Vagina (tissue), 2 donors: ENCODE measurements at regions not wholly inside any gene's neighbourhood (a gene's known extent, or its start where the extent isn't known, plus 50 kb on each side); places are given as distances from the start of the nearest gene placed in this dataset.

Experiments used
- DNase-seq, 2 donors: peaks; one replicate each; pipeline ENCODE4 v3.0.0-alpha.2; 2017; ENCODE audit errors: extremely low spot score in 2 of 2
- H3K27ac ChIP-seq: fragments of 200-600 bp; sonication (generic); one replicate; pipeline ENCODE4 v1.5.1; 2019
- H3K27me3 ChIP-seq: fragments of 200-600 bp; sonication (generic); one replicate; pipeline ENCODE4 v1.5.1; 2019
- H3K36me3 ChIP-seq, 2 donors: fragments of 200-600 bp; sonication (generic); one replicate each; pipeline ENCODE4 v1.5.1; 2017 to 2019
- H3K4me1 ChIP-seq: fragments of 200-600 bp; sonication (generic); one replicate; pipeline ENCODE4 v1.5.1; 2019
- H3K4me3 ChIP-seq, 2 donors: fragments of 200-600 bp; sonication (generic); 1 replicate in 1 of 2; 2 replicates in 1 of 2; pipeline ENCODE4 v1.5.1; 2016 to 2019
- H3K9me3 ChIP-seq: fragments of 200-600 bp; sonication (generic); one replicate; pipeline ENCODE4 v1.5.1; 2019
- POLR2A ChIP-seq, 2 donors: fragments of 450-650 bp; IDR thresholded peaks; one replicate each; pipeline ENCODE4 v1.6.1; 2017; ENCODE audit warnings: antibody characterized with exemption in 2 of 2, mild to moderate bottlenecking in 2 of 2, moderate library complexity in 2 of 2
- POLR2AphosphoS5 ChIP-seq, 2 donors: sonication (generic); formaldehyde crosslinking; IDR thresholded peaks; one replicate each; pipeline ENCODE4 v1.9.0; 2017; ENCODE audit warnings: antibody characterized with exemption in 2 of 2, mild to moderate bottlenecking in 2 of 2, low read depth in 1 of 2; ENCODE audit not compliant: insufficient read depth in 1 of 2
- intact Hi-C: fragments of 100-400 bp; cut with DNase I; formaldehyde crosslinking; loops from one replicate; pipeline ENCODE4 v1.15.1; 2023
- TF ChIP-seq, protein P1 (sequence below), 3 experiments: fragments of 450-650 bp in 2 of 3; fragments of 200-600 bp in 1 of 3; sonication (generic) in 1 of 3; IDR thresholded peaks; one replicate each; pipeline ENCODE4 v1.5.1; 2017 to 2019; ENCODE audit warnings: antibody characterized with exemption in 3 of 3, mild to moderate bottlenecking in 2 of 3, moderate library complexity in 2 of 3

DNA sequence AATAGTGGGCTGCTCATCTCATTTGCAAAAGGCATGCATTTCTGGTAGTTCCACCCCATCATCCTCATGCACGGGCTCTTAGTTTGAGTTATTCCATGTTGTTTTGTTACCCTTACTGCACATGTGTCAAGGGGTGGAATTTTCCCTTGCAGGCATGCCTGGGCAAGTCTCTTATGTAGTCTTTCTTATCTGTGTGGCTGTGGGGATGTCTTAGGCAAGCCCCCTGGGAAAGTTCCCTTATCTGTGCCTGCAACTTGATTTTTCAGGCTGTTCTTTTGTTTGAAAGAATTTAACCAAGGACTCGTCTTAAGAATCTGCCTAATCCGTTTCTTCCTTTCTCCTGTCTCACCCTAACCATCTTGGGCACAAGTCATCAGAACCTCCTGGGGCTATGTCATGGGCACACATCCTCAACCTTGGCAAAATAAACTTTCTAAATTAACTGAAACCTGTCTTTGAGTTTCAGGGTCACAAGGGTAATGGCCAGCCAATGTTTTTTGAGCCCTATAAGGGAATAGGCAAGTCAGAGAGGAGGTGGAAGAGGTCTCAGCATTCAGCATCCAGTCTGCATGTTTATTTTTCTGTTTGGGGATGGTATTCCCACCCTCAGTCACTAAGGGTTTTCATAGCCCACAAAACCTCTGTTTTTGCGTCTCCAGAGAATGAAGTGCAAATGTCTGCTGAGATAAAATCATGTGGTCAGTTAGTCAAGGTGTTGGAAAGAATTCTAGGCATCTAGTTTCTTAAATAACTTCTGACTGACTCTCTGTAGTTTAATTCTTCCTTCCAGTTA lies 579.7 kb downstream of the PLA2G4A start:
- intact Hi-C loops = no loop called here
- Histone ChIP-seq H3K4me1 (no peaks in the 10 kb centered on the region), H3K27me3 (no peaks in the 10 kb centered on the region), H3K9me3 (no peaks in the 10 kb centered on the region), H3K36me3 (no peaks in the 10 kb centered on the region), H3K4me3 (no peak overlapping the region), H3K27ac (no peak overlapping the region)
- no peak for DNase-seq
- TF ChIP-seq, protein P1, sequence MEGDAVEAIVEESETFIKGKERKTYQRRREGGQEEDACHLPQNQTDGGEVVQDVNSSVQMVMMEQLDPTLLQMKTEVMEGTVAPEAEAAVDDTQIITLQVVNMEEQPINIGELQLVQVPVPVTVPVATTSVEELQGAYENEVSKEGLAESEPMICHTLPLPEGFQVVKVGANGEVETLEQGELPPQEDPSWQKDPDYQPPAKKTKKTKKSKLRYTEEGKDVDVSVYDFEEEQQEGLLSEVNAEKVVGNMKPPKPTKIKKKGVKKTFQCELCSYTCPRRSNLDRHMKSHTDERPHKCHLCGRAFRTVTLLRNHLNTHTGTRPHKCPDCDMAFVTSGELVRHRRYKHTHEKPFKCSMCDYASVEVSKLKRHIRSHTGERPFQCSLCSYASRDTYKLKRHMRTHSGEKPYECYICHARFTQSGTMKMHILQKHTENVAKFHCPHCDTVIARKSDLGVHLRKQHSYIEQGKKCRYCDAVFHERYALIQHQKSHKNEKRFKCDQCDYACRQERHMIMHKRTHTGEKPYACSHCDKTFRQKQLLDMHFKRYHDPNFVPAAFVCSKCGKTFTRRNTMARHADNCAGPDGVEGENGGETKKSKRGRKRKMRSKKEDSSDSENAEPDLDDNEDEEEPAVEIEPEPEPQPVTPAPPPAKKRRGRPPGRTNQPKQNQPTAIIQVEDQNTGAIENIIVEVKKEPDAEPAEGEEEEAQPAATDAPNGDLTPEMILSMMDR (IDR thresholded peaks at IDR 0.05) = no peak
- no peak for TF ChIP-seq POLR2A (IDR thresholded peaks at IDR 0.05)
- no peak for TF ChIP-seq POLR2AphosphoS5 (IDR thresholded peaks at IDR 0.05; ENCODE audit: insufficient read depth in 1 of 2, low read depth in 1 of 2)

DNA sequence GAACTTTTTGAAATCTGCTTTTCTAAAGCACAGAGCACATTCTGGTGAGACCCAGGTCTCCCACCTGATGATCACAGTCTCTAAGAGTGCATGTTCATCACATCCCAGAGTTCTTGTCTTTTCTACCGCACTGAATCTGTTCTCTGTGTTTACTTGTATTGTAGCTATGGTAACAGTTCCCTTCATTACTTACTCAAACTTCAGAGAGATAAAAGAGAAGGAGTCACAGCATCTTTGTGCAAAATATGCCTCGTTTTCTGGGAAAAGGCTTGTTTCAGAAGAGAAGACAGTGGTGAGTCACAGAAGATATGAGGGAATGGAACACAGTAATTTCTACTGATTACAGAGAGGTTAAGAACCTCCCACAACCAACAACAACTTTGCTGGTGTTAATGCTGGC lies 580.6 kb downstream of the PLA2G4A start:
- Histone ChIP-seq H3K4me1 (no peaks in the 10 kb centered on the region), H3K4me3 (no peak overlapping the region), H3K27me3 (no peaks in the 10 kb centered on the region), H3K27ac (no peak overlapping the region), H3K36me3 (no peaks in the 10 kb centered on the region), H3K9me3 (no peaks in the 10 kb centered on the region)
- TF ChIP-seq POLR2AphosphoS5 (IDR thresholded peaks at IDR 0.05; ENCODE audit: insufficient read depth in 1 of 2, low read depth in 1 of 2) (no peak), POLR2A (IDR thresholded peaks at IDR 0.05) (no peak)
- TF ChIP-seq, protein P1 (IDR thresholded peaks at IDR 0.05) = no peak
- intact Hi-C loops = no loop called here
- no peak for DNase-seq

DNA sequence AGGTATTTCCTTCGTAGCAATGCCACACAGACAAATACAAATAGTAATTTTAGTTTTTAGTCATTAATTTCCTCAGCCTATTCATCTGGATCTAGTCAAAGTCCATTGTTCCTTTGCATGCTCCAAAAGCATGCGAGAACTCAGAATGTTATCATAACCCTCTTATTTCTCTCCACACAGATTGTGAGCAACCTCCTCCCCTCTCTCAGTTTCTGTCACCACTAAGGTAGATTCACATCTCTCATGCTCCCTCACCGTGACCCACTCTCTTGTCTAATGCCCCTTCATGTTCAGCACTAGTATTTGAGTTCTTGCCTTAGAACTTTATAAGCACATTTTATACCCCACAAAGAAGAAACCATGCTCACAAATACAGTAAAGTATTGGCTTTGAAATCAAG lies 582.4 kb downstream of the PLA2G4A start:
- Histone ChIP-seq H3K4me3 (no peak overlapping the region), H3K36me3 (no peaks in the 10 kb centered on the region), H3K27ac (no peak overlapping the region), H3K27me3 (no peaks in the 10 kb centered on the region), H3K9me3 (no peaks in the 10 kb centered on the region), H3K4me1 (no peaks in the 10 kb centered on the region)
- intact Hi-C loops = no loop called here
- DNase-seq = no peak
- TF ChIP-seq POLR2A (IDR thresholded peaks at IDR 0.05) (no peak), POLR2AphosphoS5 (IDR thresholded peaks at IDR 0.05; ENCODE audit: insufficient read depth in 1 of 2, low read depth in 1 of 2) (no peak)
- TF ChIP-seq, protein P1 (IDR thresholded peaks at IDR 0.05) = no peak

DNA sequence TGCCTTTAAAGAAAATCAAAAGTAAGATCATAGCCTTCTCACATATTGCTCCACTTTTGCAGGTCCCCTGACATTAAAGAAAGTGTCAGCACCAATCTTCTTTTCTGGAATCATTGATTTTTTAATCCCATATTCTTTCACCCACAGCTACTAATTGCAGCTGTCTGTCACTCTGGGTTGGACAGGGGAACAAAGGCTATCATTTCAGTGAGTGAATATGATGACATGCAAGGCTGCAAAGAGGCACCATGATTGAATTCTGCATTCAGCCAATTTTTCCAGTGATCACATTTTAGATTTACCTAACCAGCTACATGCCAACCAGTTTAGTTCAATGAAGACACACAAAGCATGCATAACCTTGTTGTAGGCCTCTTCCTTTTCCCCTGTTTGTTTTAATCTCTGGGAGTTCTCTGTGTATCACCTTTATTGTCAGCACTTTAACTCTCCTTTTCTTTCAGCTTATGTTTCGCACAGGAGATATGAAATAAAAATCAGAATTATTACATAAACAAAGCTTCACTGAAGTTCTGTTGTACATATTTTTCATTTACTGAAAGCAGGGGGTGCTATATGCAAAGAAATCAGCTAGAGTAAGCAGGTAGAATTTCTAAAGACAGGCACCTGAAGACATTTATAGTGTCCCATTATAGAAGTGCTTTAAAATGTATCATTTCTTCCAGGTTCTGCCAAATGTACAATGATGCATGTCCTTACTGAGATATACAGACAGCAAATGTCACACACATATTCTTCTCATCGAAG lies 584.8 kb downstream of the PLA2G4A start:
- H3K27me3 ChIP-seq = no peaks in the 10 kb centered on the region
- no peaks in the 10 kb centered on the region for H3K9me3 ChIP-seq
- TF ChIP-seq, protein P1 (IDR thresholded peaks at IDR 0.05) = no peak
- TF ChIP-seq POLR2AphosphoS5 (IDR thresholded peaks at IDR 0.05; ENCODE audit: insufficient read depth in 1 of 2, low read depth in 1 of 2) = no peak
- no peak for TF ChIP-seq POLR2A (IDR thresholded peaks at IDR 0.05)
- no peaks in the 10 kb centered on the region for H3K4me1 ChIP-seq
- intact Hi-C loops = no loop called here
- no peak overlapping the region for H3K27ac ChIP-seq
- H3K36me3 ChIP-seq = no peaks in the 10 kb centered on the region
- no peak overlapping the region for H3K4me3 ChIP-seq
- no peak for DNase-seq

DNA sequence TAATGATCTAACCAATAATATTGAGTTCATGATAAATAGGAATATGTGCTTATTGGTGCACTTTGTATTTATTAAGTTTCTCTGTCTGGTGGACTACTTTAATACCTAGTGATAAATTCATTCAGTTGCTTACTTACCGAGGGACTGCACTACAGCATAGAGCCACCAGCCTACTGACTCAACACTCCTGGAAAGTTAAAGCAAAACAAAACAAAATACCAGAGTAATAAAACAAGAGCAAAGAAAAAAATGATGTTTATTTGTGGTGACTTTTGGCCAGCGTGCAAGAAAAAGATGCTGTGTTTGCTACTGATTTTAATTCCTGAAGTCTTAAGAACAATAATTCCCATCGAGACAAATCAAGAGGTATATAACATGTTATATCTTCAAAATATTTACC lies 586.3 kb downstream of the PLA2G4A start:
- DNase-seq = no peak
- intact Hi-C loops = no loop called here
- TF ChIP-seq POLR2A (IDR thresholded peaks at IDR 0.05) (no peak), POLR2AphosphoS5 (IDR thresholded peaks at IDR 0.05; ENCODE audit: insufficient read depth in 1 of 2, low read depth in 1 of 2) (no peak)
- TF ChIP-seq, protein P1 (IDR thresholded peaks at IDR 0.05) = no peak
- Histone ChIP-seq H3K4me3 (no peak overlapping the region), H3K36me3 (no peaks in the 10 kb centered on the region), H3K27ac (no peak overlapping the region), H3K27me3 (no peaks in the 10 kb centered on the region), H3K9me3 (no peaks in the 10 kb centered on the region), H3K4me1 (no peaks in the 10 kb centered on the region)
